NCI-H460 (cell line): ENCODE measurements at regions not wholly inside any gene's neighbourhood (a gene's known extent, or its start where the extent isn't known, plus 50 kb on each side); places are given as distances from the start of the nearest gene placed in this dataset.

Experiments
- DNase-seq: peaks from one replicate; pipeline ENCODE4 v3.0.0-alpha.2; 2016; ENCODE audit warnings: low read depth; ENCODE audit errors: extremely low read depth

GRCh38 chr1:8171751-8172464 lies 145.8 kb upstream of the ERRFI1 start:
- DNase-seq: no peak

GRCh38 chr1:8170059-8170835 lies 144.1 kb upstream of the ERRFI1 start:
- no peak for DNase-seq

- no peak for DNase-seq
Observed at GRCh38 chr1:8169364-8170058, 143.4 kb upstream of the ERRFI1 start.

- DNase-seq: no peak
Observed at GRCh38 chr1:8167936-8168335, 141.8 kb upstream of the ERRFI1 start.

- DNase-seq: no peak
Observed at GRCh38 chr1:8166406-8166805, 140.3 kb upstream of the ERRFI1 start.

GRCh38 chr1:8165595-8166360 lies 139.7 kb upstream of the ERRFI1 start:
- no peak for DNase-seq

GRCh38 chr1:8164670-8165069 lies 138.6 kb upstream of the ERRFI1 start:
- DNase-seq: no peak

- no peak for DNase-seq
Observed at GRCh38 chr1:8163039-8163438, 136.9 kb upstream of the ERRFI1 start.

GRCh38 chr1:8162168-8162567 lies 136.1 kb upstream of the ERRFI1 start:
- no peak for DNase-seq

GRCh38 chr1:8161546-8162105 lies 135.5 kb upstream of the ERRFI1 start:
- no peak for DNase-seq

GRCh38 chr1:8159470-8160024 lies 133.4 kb upstream of the ERRFI1 start:
- DNase-seq: no peak

- no peak for DNase-seq
Observed at GRCh38 chr1:8158995-8159394, 132.9 kb upstream of the ERRFI1 start.

GRCh38 chr1:8157765-8158164 lies 131.7 kb upstream of the ERRFI1 start:
- DNase-seq: no peak

- no peak for DNase-seq
Observed at GRCh38 chr1:8155528-8156186, 129.5 kb upstream of the ERRFI1 start.

GRCh38 chr1:8154621-8155052 lies 128.5 kb upstream of the ERRFI1 start:
- peak; percentile 32 for DNase-seq

- DNase-seq: no peak
Observed at GRCh38 chr1:8153961-8154360, 127.9 kb upstream of the ERRFI1 start.

GRCh38 chr1:8152731-8153702 lies 126.9 kb upstream of the ERRFI1 start:
- no peak for DNase-seq

- no peak for DNase-seq
Observed at GRCh38 chr1:8151647-8152046, 125.5 kb upstream of the ERRFI1 start.
